WTC11 (cell line): ENCODE measurements at regions not wholly inside any gene's neighbourhood (a gene's known extent, or its start where the extent isn't known, plus 50 kb on each side); places are given as distances from the start of the nearest gene placed in this dataset.

Experiments
- CDX4 ChIP-seq: fragments of 250-450 bp; sonication (Bioruptor Pico); IDR thresholded peaks from 2 replicates; pipeline ENCODE4 v1.9.0; 2021; ENCODE audit warnings: moderate library complexity, mild to moderate bottlenecking, inconsistent platforms, borderline replicate concordance
- CTCF ChIP-seq: fragments of 200-600 bp; IDR thresholded peaks from 2 replicates; pipeline ENCODE4 v1.8.0; 2022; ENCODE audit warnings: antibody characterized with exemption
- ETV6 ChIP-seq: sonication (generic); formaldehyde crosslinking; IDR thresholded peaks from 2 replicates; pipeline ENCODE4 v1.8.1; 2022; ENCODE audit warnings: mild to moderate bottlenecking, missing genetic modification reagents
- FOXP1 ChIP-seq: sonication (generic); formaldehyde crosslinking; IDR thresholded peaks from 2 replicates; pipeline ENCODE4 v1.8.0; 2022; ENCODE audit warnings: missing genetic modification reagents, mild to moderate bottlenecking, moderate library complexity, borderline replicate concordance
- JUN ChIP-seq: sonication (generic); formaldehyde crosslinking; IDR thresholded peaks from 2 replicates; pipeline ENCODE4 v1.8.0; 2023; ENCODE audit warnings: mild to moderate bottlenecking, missing genetic modification reagents
- PREB ChIP-seq: sonication (generic); formaldehyde crosslinking; IDR thresholded peaks from 2 replicates; pipeline ENCODE4 v1.8.1; 2022; ENCODE audit warnings: mild to moderate bottlenecking, missing genetic modification reagents, moderate library complexity, borderline replicate concordance
- STAT6 ChIP-seq: sonication (generic); formaldehyde crosslinking; conservative IDR thresholded peaks from 2 replicates; pipeline ENCODE4 v1.8.1; 2023; ENCODE audit warnings: mild to moderate bottlenecking, low read depth, missing genetic modification reagents, moderate library complexity
- TCF7 ChIP-seq: sonication (generic); formaldehyde crosslinking; IDR thresholded peaks from 2 replicates; pipeline ENCODE4 v1.8.0; 2022; ENCODE audit warnings: mild to moderate bottlenecking, low read depth, missing genetic modification reagents, moderate library complexity
- TEAD1 ChIP-seq: sonication (generic); formaldehyde crosslinking; IDR thresholded peaks from 2 replicates; pipeline ENCODE4 v1.8.0; 2022; ENCODE audit warnings: mild to moderate bottlenecking, missing genetic modification reagents
- ZBTB43 ChIP-seq: sonication (generic); formaldehyde crosslinking; IDR thresholded peaks from 2 replicates; pipeline ENCODE4 v1.8.1; 2023; ENCODE audit warnings: mild to moderate bottlenecking, missing genetic modification reagents
- ZNF121 ChIP-seq: sonication (generic); formaldehyde crosslinking; IDR thresholded peaks from 2 replicates; pipeline ENCODE4 v1.8.0; 2023; ENCODE audit warnings: missing genetic modification reagents
- TF ChIP-seq, protein P1 (sequence below): sonication (generic); formaldehyde crosslinking; IDR thresholded peaks from 2 replicates; pipeline ENCODE4 v1.8.1; 2022; ENCODE audit warnings: low read depth, mild to moderate bottlenecking, moderate library complexity, missing genetic modification reagents, borderline replicate concordance
- TF ChIP-seq, protein P2 (sequence below): sonication (generic); formaldehyde crosslinking; IDR thresholded peaks from 2 replicates; pipeline ENCODE4 v1.8.0; 2022; ENCODE audit warnings: mild to moderate bottlenecking, missing genetic modification reagents

DNA sequence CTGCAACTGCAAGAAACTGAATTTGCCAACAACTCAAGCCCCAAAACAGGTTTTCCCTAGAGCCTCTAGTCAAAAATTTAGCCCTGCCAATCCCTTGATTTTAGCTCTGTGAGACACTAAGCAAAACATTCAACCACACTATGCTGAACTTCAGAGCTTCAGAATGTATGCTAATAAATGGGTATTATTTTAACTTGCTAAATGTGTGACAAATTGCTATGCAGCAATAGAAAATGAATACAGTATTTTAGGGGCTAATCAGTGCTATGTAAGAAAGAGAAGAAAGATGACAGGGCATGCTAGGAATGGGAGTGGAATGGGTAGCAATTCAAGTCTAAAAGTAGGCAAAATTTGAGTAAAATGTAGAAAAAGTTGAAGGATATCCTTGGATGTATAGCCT is 223.9 kb upstream of the NOL4 start:
- no peak for TF ChIP-seq CTCF
- TF ChIP-seq CDX4: no peak
- TF ChIP-seq, protein P1, sequence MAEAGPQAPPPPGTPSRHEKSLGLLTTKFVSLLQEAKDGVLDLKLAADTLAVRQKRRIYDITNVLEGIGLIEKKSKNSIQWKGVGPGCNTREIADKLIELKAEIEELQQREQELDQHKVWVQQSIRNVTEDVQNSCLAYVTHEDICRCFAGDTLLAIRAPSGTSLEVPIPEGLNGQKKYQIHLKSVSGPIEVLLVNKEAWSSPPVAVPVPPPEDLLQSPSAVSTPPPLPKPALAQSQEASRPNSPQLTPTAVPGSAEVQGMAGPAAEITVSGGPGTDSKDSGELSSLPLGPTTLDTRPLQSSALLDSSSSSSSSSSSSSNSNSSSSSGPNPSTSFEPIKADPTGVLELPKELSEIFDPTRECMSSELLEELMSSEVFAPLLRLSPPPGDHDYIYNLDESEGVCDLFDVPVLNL (CRISPR knock-in tag): no peak
- TF ChIP-seq FOXP1 (CRISPR knock-in tag): no peak
- no peak for TF ChIP-seq ZNF121 (CRISPR knock-in tag)
- no peak for TF ChIP-seq TCF7 (CRISPR knock-in tag)
- TF ChIP-seq ETV6 (CRISPR knock-in tag): no peak
- no peak for TF ChIP-seq ZBTB43
- no peak for TF ChIP-seq STAT6
- TF ChIP-seq JUN: no peak
- TF ChIP-seq PREB (CRISPR knock-in tag): no peak
- TF ChIP-seq TEAD1 (CRISPR knock-in tag): no peak
- TF ChIP-seq, protein P2, sequence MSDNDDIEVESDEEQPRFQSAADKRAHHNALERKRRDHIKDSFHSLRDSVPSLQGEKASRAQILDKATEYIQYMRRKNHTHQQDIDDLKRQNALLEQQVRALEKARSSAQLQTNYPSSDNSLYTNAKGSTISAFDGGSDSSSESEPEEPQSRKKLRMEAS (CRISPR knock-in tag): no peak
